RWPE1 (cell line): ENCODE measurements at regions not wholly inside any gene's neighbourhood (a gene's known extent, or its start where the extent isn't known, plus 50 kb on each side); places are given as distances from the start of the nearest gene placed in this dataset.

Experiments
- CTCF ChIA-PET: fragments of 350-600 bp; sonication (Branson Sonifier 250); formaldehyde crosslinking; extraction: SDS; loops from one replicate; lab custom pipeline; 2021; lab: Yijun Ruan, JAX
- POLR2A ChIA-PET: fragments of 400-600 bp; formaldehyde crosslinking; extraction: SDS; loops from one replicate; lab custom pipeline; 2020; ENCODE audit warnings: antibody characterized with exemption; ENCODE audit not compliant: low non-redundant PET; lab: Yijun Ruan, JAX
- DNase-seq: peaks from one replicate; pipeline ENCODE4 v3.0.0; 2012; ENCODE audit warnings: low spot score
- H3K27ac ChIP-seq: fragments of 450-650 bp; 2 replicates; pipeline ENCODE4 v1.5.1; 2017
- TF ChIP-seq, protein P1 (sequence below): fragments of 450-650 bp; conservative IDR thresholded peaks from 2 replicates; pipeline ENCODE4 v1.5.1; 2017; ENCODE audit warnings: low read depth, mild to moderate bottlenecking

DNA sequence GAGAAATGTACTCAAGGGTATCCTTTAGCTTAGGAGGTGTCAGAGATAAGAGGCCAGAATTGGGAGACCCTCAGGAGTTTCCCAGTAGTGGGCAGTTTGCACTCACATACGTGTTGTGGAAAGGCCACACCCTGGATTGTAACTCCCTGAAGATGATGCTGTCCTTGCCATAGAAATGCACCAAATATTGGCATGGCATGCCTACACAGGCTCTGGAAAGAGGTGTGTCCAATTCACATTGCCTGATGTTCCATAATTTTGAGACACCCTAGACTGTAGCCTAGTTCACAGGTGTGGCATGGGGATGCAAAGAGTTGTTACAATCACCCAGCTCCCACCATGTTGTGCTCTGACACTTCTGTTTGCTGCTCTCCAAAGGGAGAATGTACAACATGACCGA is 271.9 kb downstream of the CCDC85A start:
- ChIA-PET POLR2A (no interaction called here), CTCF (no interaction called here)
- H3K27ac ChIP-seq, result no peak overlapping the region
- DNase-seq, result no peak
- TF ChIP-seq, protein P1, sequence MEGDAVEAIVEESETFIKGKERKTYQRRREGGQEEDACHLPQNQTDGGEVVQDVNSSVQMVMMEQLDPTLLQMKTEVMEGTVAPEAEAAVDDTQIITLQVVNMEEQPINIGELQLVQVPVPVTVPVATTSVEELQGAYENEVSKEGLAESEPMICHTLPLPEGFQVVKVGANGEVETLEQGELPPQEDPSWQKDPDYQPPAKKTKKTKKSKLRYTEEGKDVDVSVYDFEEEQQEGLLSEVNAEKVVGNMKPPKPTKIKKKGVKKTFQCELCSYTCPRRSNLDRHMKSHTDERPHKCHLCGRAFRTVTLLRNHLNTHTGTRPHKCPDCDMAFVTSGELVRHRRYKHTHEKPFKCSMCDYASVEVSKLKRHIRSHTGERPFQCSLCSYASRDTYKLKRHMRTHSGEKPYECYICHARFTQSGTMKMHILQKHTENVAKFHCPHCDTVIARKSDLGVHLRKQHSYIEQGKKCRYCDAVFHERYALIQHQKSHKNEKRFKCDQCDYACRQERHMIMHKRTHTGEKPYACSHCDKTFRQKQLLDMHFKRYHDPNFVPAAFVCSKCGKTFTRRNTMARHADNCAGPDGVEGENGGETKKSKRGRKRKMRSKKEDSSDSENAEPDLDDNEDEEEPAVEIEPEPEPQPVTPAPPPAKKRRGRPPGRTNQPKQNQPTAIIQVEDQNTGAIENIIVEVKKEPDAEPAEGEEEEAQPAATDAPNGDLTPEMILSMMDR, result no peak

DNA sequence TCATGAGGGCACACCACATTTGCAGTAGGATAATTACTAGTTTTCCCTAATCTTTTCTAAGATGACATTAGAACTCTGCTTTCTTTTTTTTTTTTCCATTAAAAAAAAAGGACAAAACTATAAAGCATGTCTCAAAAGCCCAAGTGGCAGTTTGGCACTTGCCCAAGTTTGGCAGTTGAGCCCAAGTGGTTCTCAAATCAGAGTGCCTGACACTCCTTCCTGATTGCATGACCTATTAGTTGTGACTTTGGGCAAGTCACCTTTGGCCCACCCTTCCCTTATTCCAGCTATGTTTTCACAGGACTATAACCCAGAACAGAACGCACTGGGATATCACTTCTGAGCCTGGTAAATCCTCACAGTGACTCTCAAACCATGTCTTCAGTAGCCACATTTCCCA is 273.0 kb downstream of the CCDC85A start:
- H3K27ac ChIP-seq, result no peak overlapping the region
- TF ChIP-seq, protein P1, result no peak
- no peak for DNase-seq
- ChIA-PET POLR2A (no interaction called here), CTCF (no interaction called here)

GRCh38 chr2:56460508-56460907 is 276.7 kb downstream of the CCDC85A start:
- TF ChIP-seq, protein P1, result no peak
- DNase-seq, result no peak
- POLR2A ChIA-PET, result no interaction called here
- H3K27ac ChIP-seq, result no peak overlapping the region
- CTCF ChIA-PET, result interaction anchor here (0.6 kb wide), 1 partner anchor 170 kb away, joined by 4 read pairs; no protein-coding TSS in a partner anchor

- ChIA-PET POLR2A (no interaction called here), CTCF (no interaction called here)
- no peak overlapping the region for H3K27ac ChIP-seq
- TF ChIP-seq, protein P1, result no peak
- no peak for DNase-seq
Measured at GRCh38 chr2:56464066-56464465, 280.3 kb downstream of the CCDC85A start.

DNA sequence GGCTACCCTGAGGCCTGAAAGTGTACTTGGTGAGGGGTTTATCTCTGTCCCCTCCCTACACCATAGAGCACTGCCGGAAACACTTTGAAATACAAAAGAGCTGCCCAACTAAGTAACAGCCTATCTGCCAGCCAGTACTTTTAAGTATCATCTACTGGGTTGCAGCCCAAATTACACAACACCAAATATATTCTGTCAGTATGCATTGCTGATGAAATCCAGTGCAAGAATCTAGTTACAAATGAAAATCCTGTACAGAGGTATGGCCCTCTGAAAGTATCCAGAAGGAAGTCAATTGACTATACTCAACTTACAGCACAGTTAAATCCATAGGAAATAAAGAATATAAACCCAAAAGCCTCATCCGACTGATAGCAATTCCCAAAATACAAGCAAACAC is 280.8 kb downstream of the CCDC85A start:
- TF ChIP-seq, protein P1, result no peak
- POLR2A ChIA-PET, result no interaction called here
- DNase-seq, result no peak
- H3K27ac ChIP-seq, result no peak overlapping the region
- CTCF ChIA-PET, result no interaction called here

- DNase-seq, result no peak
- ChIA-PET CTCF (no interaction called here), POLR2A (no interaction called here)
- TF ChIP-seq, protein P1, result no peak
- no peak overlapping the region for H3K27ac ChIP-seq
Measured at GRCh38 chr2:56465491-56465890, 281.7 kb downstream of the CCDC85A start.
